HepG2 (cell line): ENCODE measurements at regions not wholly inside any gene's neighbourhood (a gene's known extent, or its start where the extent isn't known, plus 50 kb on each side); places are given as distances from the start of the nearest gene placed in this dataset.

Experiments used
- ATAC-seq: fragments of 200-7000 bp; cut with Tn5 transposase; 3 replicates; pipeline ENCODE4 v1.9.1; 2020; ENCODE audit warnings: mild to moderate bottlenecking, moderate library complexity
- BruUV-seq: library from RNA; stranded (reverse); fragments of 400-500 nt; replicated peaks from 2 replicates; lab custom pipeline; 2021; lab: Mats Ljungman, UMichigan
- CTCF ChIA-PET: fragments of 300-600 bp; formaldehyde crosslinking; extraction: SDS; loops from one replicate; lab custom pipeline; 2021; ENCODE audit warnings: low total read pairs, inconsistent platforms, low intra/inter-chr PET ratio; lab: Yijun Ruan, JAX
- POLR2A ChIA-PET: fragments of 350-600 bp; sonication (Branson Sonifier 250); formaldehyde crosslinking; loops from one replicate; lab custom pipeline; 2020; ENCODE audit warnings: antibody characterized with exemption, inconsistent platforms; lab: Yijun Ruan, JAX
- DNase-seq: peaks from one replicate; pipeline ENCODE4 v3.0.0-alpha.2; 2015; ENCODE audit warnings: low spot score
- FAIRE-seq: peaks from 3 replicates; lab custom pipeline; 2011; peaks lifted over from hg19 to GRCh38; lab: Jason Lieb, UNC
- H2AFZ ChIP-seq: one replicate; pipeline ENCODE4 v1.6.1; 2011; ENCODE audit warnings: low read length, inconsistent platforms
- H3K27ac ChIP-seq: fragments of 300-600 bp; 3 replicates; pipeline ENCODE4 v1.8.0; 2011; ENCODE audit warnings: mixed run types, mild to moderate bottlenecking, mixed read lengths, low read length, inconsistent platforms; ENCODE audit not compliant: insufficient read depth; ENCODE audit errors: extremely low read length
- H3K27me3 ChIP-seq, 2 experiments: fragments of 200-600 bp in 1 of 2; 2 replicates in 1 of 2; 3 replicates in 1 of 2; pipeline versions ENCODE4 v1.6.0 to v1.8.0; 2011; ENCODE audit warnings: low read length in 2 of 2, mild to moderate bottlenecking in 2 of 2, moderate library complexity in 2 of 2, inconsistent platforms in 1 of 2; ENCODE audit not compliant: insufficient read depth in 2 of 2, control insufficient read depth in 1 of 2
- H3K36me3 ChIP-seq, 2 experiments: fragments of 200-600 bp in 1 of 2; replicated peaks in 1 of 2; 2 replicates in 1 of 2; 3 replicates in 1 of 2; pipeline versions ENCODE4 v1.5.1 to v1.8.0; 2011; ENCODE audit warnings: low read length in 2 of 2, inconsistent platforms in 1 of 2; ENCODE audit not compliant: insufficient read depth in 2 of 2, control insufficient read depth in 1 of 2
- H3K4me1 ChIP-seq: 2 replicates; pipeline ENCODE4 v1.5.1; 2012; ENCODE audit warnings: low read length, inconsistent platforms; ENCODE audit not compliant: insufficient read depth
- H3K4me2 ChIP-seq: 2 replicates; pipeline ENCODE4 v1.6.0; 2011; ENCODE audit warnings: low read depth, low read length, inconsistent platforms
- H3K4me3 ChIP-seq, 3 experiments: fragments of 200-600 bp in 1 of 3; sonication (generic), shearing (Covaris generic) in 1 of 3; replicated peaks in 1 of 3; 2 replicates each; pipeline ENCODE4 v1.5.1; 2011 to 2016; ENCODE audit warnings: low read length in 3 of 3, inconsistent platforms in 2 of 3, low read depth in 2 of 3, mild to moderate bottlenecking in 2 of 3, control low read depth in 1 of 3, mixed read lengths in 1 of 3; ENCODE audit not compliant: insufficient read depth in 1 of 3
- H3K79me2 ChIP-seq: one replicate; pipeline ENCODE4 v1.6.1; 2011; ENCODE audit warnings: low read length, inconsistent platforms; ENCODE audit not compliant: insufficient read depth
- H3K9ac ChIP-seq: 2 replicates; pipeline ENCODE4 v1.6.0; 2011; ENCODE audit warnings: mild to moderate bottlenecking, low read depth, low read length, inconsistent platforms; ENCODE audit not compliant: insufficient read depth
- H3K9me3 ChIP-seq: 2 replicates; pipeline ENCODE4 v1.5.1; 2012; ENCODE audit warnings: mild to moderate bottlenecking, low read length
- H4K20me1 ChIP-seq: 2 replicates; pipeline ENCODE4 v1.6.0; 2011; ENCODE audit warnings: inconsistent platforms, mild to moderate bottlenecking, low read length, moderate library complexity; ENCODE audit not compliant: insufficient read depth
- AGO2 ChIP-seq: fragments of 200-400 bp; formaldehyde crosslinking; optimal IDR thresholded peaks from 2 replicates; pipeline ENCODE3; 2017; ENCODE audit warnings: mild to moderate bottlenecking, low read depth, low read length, moderate library complexity
- ATAD3A ChIP-seq: sonication (generic); formaldehyde crosslinking; IDR thresholded peaks from 2 replicates; pipeline ENCODE4 v1.4.0; 2020; ENCODE audit warnings: missing genetic modification reagents
- ATF7 ChIP-seq, 2 experiments: fragments of 450-650 bp in 1 of 2; sonication (generic) in 1 of 2; formaldehyde crosslinking in 1 of 2; IDR thresholded peaks; 2 replicates each; pipeline versions ENCODE4 v1.4.0 to v1.6.1; 2016 to 2020; ENCODE audit warnings: antibody characterized with exemption in 1 of 2, mild to moderate bottlenecking in 1 of 2, missing genetic modification reagents in 1 of 2
- DDIT3 ChIP-seq: sonication (generic); formaldehyde crosslinking; IDR thresholded peaks from 2 replicates; pipeline ENCODE4 v1.4.0; 2020; ENCODE audit warnings: mild to moderate bottlenecking, missing genetic modification reagents
- DNMT3B ChIP-seq: conservative IDR thresholded peaks from 2 replicates; pipeline ENCODE4 v1.6.1; 2016; ENCODE audit warnings: missing biosample characterization, control low read depth
- ETV5 ChIP-seq: IDR thresholded peaks from 2 replicates; pipeline ENCODE4 v1.6.1; 2018; ENCODE audit warnings: missing biosample characterization, missing genetic modification reagents, inconsistent platforms, borderline replicate concordance
- YY1 ChIP-seq: IDR thresholded peaks from 2 replicates; pipeline ENCODE4 v1.6.1; 2011; ENCODE audit warnings: low read length, low read depth, moderate library complexity, mild to moderate bottlenecking; ENCODE audit not compliant: insufficient read depth, insufficient replicate concordance
- ZFY ChIP-seq: sonication (generic); formaldehyde crosslinking; IDR thresholded peaks from 2 replicates; pipeline ENCODE4 v1.4.0; 2020; ENCODE audit warnings: missing genetic modification reagents
- ZNF264 ChIP-seq: sonication (generic); formaldehyde crosslinking; IDR thresholded peaks from 2 replicates; pipeline ENCODE4 v1.4.0; 2020; ENCODE audit warnings: missing genetic modification reagents
- ZNF720 ChIP-seq: sonication (generic); formaldehyde crosslinking; IDR thresholded peaks from 2 replicates; pipeline ENCODE4 v1.4.0; 2020; ENCODE audit warnings: missing genetic modification reagents
- WGBS: methylation state at CpG from one replicate; pipeline ENCODE4 v1.1.6; 2017; ENCODE audit warnings: low lambda C conversion rate; 5-methylcytosine and 5-hydroxymethylcytosine counted together
- in situ Hi-C: cut with HindIII; loops from 2 replicates; pipeline ENCODE4 v1.10.0; 2017; ENCODE audit warnings: low pct_unique_long_range_greater_than_20kb; ENCODE audit not compliant: extremely low pct_ligation_motif_present
- intact Hi-C: fragments of 100-400 bp; cut with micrococcal nuclease; formaldehyde crosslinking; loops from one replicate; pipeline ENCODE4 v1.10.0; 2022; ENCODE audit not compliant: unreplicated experiment
- TF ChIP-seq, protein P1 (sequence below): sonication (generic); formaldehyde crosslinking; IDR thresholded peaks from 2 replicates; pipeline ENCODE4 v1.8.1; 2023; ENCODE audit warnings: mild to moderate bottlenecking, missing genetic modification reagents, borderline replicate concordance
- TF ChIP-seq, protein P2 (sequence below): sonication (generic); formaldehyde crosslinking; conservative IDR thresholded peaks from 2 replicates; pipeline ENCODE4 v1.4.0; 2020; ENCODE audit warnings: missing genetic modification reagents

DNA sequence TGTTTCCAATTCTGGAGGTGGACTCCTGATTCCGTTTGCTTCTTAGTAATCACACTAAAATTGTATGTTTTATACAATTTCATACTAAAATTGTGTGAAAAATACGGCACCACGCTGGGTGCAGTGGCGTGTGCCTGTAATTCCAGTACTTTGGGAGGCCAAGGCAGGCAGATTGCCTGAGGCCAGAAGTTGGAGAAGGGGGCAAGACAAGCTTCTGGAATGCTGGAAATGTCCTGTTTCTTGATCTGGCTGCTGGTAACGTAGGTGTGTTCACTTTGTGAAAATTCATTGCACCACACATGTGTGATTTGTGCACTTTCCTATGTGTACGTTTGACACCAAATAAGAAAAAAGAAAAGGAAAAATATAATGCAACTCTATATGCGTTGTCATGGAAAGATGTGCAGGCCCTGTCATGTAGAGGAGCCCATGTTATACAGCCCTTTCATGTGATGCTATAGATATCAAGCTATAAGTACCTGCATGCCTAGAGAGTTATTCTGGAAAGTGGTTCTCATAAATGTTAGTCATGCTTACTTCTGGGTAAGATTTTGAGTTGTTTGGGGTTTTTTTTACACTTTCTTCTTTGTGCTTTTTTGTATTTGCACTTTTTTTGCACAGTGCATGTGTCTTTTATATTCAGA, 119.9 kb downstream of the TMEM174 start:
- 4% methylated on average over 7 of the region's 7 CpGs for WGBS
- no TSS peak for BruUV-seq
- Histone ChIP-seq H3K27me3 (peaks cover 9 to 78% of the 10 kb centered on the region in 2 experiments), H3K9me3 (no peaks in the 10 kb centered on the region), H3K27ac (no peak overlapping the region), H3K36me3 (no peaks in the 10 kb centered on the region), H3K4me2 (no peak overlapping the region), H3K4me3 (no peak overlapping the region), H3K79me2 (no peaks in the 10 kb centered on the region), H2AFZ (no peak overlapping the region), H3K4me1 (no peaks in the 10 kb centered on the region), H3K9ac (no peak overlapping the region), H4K20me1 (no peaks in the 10 kb centered on the region)
- no peak for DNase-seq
- ChIA-PET POLR2A (no interaction called here), CTCF (no interaction called here)
- no peak for FAIRE-seq
- ATAC-seq: no peak
- intact Hi-C loops: no loop called here
- in situ Hi-C loops: no loop called here
- TF ChIP-seq ATAD3A (CRISPR knock-in tag): no peak
- no peak for TF ChIP-seq ZFY (CRISPR knock-in tag)
- no peak for TF ChIP-seq ZNF720 (CRISPR knock-in tag)

GRCh38 chr5:73291873-73292272, 118.9 kb downstream of the TMEM174 start:
- BruUV-seq: no TSS peak
- Histone ChIP-seq H3K9ac (no peak overlapping the region), H4K20me1 (no peaks in the 10 kb centered on the region), H3K36me3 (no peaks in the 10 kb centered on the region), H3K4me2 (no peak overlapping the region), H3K9me3 (no peaks in the 10 kb centered on the region; the same call in 1 of the 2 replicates), H3K4me3 (no peak overlapping the region), H3K79me2 (no peaks in the 10 kb centered on the region), H2AFZ (no peak overlapping the region), H3K4me1 (no peaks in the 10 kb centered on the region), H3K27me3 (peaks cover 7 to 67% of the 10 kb centered on the region in 2 experiments), H3K27ac (no peak overlapping the region)
- in situ Hi-C loops: no loop called here
- POLR2A ChIA-PET: no interaction called here
- FAIRE-seq (no peak), ATAC-seq (no peak), DNase-seq (no peak)
- 4% methylated on average over 7 of the region's 7 CpGs for WGBS
- intact Hi-C loops: no loop called here
- CTCF ChIA-PET: no interaction called here
- TF ChIP-seq, protein P1, sequence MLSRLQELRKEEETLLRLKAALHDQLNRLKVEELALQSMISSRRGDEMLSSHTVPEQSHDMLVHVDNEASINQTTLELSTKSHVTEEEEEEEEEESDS (CRISPR knock-in tag): no peak
- TF ChIP-seq DNMT3B (CRISPR knock-in tag): no peak
- TF ChIP-seq ATF7 (IDR thresholded peaks at IDR 0.05): no peak
- no peak for TF ChIP-seq ATF7 (CRISPR knock-in tag; IDR thresholded peaks at IDR 0.05)
- TF ChIP-seq, protein P2, sequence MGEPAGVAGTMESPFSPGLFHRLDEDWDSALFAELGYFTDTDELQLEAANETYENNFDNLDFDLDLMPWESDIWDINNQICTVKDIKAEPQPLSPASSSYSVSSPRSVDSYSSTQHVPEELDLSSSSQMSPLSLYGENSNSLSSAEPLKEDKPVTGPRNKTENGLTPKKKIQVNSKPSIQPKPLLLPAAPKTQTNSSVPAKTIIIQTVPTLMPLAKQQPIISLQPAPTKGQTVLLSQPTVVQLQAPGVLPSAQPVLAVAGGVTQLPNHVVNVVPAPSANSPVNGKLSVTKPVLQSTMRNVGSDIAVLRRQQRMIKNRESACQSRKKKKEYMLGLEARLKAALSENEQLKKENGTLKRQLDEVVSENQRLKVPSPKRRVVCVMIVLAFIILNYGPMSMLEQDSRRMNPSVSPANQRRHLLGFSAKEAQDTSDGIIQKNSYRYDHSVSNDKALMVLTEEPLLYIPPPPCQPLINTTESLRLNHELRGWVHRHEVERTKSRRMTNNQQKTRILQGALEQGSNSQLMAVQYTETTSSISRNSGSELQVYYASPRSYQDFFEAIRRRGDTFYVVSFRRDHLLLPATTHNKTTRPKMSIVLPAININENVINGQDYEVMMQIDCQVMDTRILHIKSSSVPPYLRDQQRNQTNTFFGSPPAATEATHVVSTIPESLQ (CRISPR knock-in tag): no peak
- TF ChIP-seq YY1: no peak
- no peak for TF ChIP-seq DDIT3 (CRISPR knock-in tag)
- TF ChIP-seq ZNF264 (CRISPR knock-in tag): no peak
- no peak for TF ChIP-seq AGO2
- no peak for TF ChIP-seq ETV5 (CRISPR knock-in tag)
